ENCODE measurements at regions not wholly inside any gene's neighbourhood (a gene's known extent, or its start where the extent isn't known, plus 50 kb on each side); places are given as distances from the start of the nearest gene placed in this dataset.
A peak's percentile ranks its signal among the peaks of the same experiment; 100 is the strongest.

DNA sequence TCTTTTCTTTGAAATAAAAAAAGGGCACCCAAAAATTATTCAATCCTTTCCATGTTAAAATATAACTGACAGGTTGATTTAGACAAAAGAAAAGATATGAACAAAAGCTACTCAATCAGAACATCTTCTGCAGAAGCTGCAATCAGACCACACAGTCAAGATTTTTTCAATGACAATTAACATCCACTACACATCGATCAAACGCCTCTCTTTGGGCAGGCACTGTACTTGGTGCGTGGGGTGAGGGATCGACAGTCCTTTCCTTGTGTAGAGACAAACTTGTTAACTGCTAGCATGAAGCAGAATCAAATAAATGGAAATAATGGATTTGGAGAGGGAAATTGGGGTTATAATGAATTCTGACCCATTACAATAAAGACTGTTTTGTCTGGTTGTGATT is 71.2 kb upstream of the SESN3 start:
- DNase-seq = no peak

GRCh38 chr11:95301474-95301873 is 70.5 kb upstream of the SESN3 start:
- no peak for DNase-seq

DNA sequence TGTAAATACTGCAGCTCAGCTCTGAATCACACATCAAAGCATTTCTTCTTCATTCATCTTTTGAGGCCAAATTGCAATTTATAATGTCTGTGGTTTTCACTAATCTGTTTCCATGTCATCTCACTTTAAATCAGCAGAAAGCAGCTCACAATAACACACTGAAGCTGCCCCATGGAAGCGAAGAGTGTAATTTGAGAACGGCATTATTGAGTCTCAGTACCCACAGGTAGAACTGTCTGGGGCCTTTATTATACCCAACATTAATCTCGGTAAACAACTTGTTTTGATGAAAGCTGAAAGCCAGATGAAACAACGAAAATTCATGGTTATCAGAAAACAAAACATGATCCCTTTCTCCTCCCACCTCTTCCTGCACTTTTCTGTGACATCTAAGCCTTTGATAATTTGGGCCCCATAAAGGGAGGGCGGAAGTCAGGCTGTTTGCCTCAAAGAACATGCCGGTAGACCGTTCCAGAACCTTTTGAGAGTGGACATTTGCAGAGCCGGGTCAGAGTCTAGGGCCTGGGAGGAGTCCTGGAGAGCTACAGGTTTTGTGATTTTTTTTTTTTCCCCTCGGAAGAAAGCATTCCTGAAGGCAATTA is 68.2 kb upstream of the SESN3 start:
- DNase-seq = no peak

- DNase-seq = no peak
Observed at GRCh38 chr11:95297680-95298452, 66.9 kb upstream of the SESN3 start.

DNA sequence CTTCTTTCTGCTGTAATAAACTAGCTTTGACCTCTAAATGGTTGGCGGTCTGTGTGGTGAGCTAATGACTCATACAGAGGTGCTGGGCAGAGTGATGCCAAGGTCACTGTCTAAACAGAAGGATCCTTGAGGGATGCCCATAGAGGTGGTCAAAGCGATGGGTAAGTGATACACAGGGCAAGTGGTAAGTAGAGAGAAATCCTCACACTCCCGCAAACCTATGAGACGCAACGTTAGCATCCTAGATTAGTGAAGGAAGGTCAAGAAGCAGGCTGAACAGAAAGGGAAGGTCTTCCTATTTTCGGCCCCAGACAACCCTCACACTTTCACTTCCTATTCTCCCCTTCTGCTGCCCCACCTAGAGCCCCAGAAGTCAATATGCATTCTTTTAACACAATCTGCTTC is 65.6 kb upstream of the SESN3 start:
- DNase-seq = no peak

- DNase-seq = no peak
Observed at GRCh38 chr11:95296165-95296564, 65.2 kb upstream of the SESN3 start.

DNA sequence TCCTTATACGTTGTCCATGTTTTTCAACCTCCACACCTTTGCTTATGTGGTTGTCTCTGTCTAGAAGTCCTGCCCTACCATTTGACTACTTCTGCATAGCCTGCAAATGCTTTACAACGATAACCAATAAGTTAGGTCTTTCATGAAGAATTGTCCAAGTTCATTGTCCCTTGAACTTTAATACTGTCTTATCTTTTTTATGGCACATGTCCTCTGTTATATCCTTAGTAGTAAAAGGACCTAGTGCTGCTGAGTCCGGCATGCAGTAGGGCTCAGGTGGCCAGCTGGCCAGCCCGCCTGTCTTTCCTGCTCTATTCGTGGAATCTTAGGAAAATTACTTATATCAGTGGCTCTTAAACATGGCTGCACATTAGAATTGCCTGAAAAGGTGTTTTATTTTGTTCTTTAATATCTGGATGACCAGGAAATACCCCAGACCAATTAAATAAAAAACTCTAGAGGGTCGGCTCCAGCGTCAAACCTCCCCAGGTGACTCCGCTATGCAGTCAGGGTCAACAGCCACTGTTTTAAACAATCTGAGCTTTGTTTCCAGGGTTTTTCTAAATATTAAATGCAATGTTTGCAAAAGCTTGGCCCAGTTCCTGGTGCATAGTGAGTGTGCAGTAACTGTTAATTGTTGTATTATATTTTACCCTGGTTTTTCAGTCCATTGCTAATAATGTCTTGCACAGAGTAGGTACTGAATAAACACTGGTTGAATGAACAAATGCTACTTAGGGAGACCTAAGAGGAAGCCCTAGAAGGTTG is 64.6 kb upstream of the SESN3 start:
- no peak for DNase-seq

GRCh38 chr11:95294701-95295100 is 63.7 kb upstream of the SESN3 start:
- DNase-seq = no peak

GRCh38 chr11:95293116-95293515 is 62.1 kb upstream of the SESN3 start:
- no peak for DNase-seq

DNA sequence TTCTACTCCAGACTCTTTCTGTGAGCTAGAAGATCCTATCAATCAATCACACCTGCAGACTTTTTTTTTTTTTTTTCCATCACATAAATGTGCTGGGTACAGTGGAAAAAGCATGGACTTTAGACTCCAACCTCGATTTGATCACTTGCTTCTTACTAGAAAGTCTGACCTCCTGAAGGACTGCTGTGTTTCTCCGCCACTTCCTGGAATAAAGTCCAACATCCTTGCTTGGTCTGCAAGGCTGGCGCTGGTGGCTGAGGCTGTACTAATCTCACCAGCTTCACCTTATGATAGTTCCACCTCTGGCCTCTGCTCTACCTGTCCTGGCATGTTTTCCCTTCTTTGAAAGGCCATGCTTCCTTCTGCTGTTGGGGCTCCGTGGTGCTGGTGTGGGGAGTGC is 60.9 kb upstream of the SESN3 start:
- no peak for DNase-seq

GRCh38 chr11:95289378-95290101 is 58.5 kb upstream of the SESN3 start:
- DNase-seq = no peak

DNA sequence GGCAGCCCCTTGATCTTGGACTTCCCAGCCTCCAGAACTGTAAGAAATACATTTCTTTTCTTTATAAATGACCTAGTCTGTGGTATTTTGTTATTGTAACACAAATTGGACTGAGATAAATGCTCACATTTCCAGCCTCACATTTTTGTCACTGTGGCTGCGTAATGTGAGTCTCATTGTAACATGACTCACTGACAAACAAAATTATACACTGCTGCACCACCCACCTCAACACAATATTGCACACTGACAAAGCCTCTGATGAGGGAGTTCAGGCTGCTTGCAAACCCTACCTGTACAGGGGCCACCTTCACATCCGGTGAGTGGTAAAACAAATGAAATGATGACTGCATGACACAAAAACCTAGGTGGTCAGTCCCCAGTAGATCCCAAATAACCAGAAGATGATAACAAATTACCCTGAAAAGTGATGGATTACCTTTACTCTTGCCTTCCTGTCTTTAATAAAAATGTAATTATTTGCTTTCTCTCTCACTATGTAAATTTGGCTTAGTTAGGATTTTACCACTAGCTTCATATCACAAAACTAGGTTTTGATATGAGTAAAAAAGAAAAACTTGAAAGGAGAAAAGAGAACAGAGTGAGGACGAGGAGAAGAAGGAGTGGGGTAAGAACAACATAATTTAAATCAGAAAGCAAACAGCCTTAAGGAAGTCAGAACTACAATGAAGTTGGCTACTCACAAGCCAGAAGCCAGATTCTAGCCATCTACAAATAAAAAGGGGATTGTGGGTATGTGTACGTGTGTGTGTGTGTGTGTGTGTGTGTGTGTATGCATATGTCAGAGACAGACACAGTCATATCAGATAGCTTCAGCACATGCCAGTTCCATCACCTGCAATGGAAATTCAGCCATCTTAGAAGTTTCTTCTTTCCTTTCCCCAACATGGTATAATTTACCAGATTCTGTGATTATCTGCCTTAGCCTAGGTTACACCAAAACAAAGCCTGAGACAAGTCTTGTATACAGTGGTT is 53.4 kb upstream of the SESN3 start:
- DNase-seq = no peak

DNA sequence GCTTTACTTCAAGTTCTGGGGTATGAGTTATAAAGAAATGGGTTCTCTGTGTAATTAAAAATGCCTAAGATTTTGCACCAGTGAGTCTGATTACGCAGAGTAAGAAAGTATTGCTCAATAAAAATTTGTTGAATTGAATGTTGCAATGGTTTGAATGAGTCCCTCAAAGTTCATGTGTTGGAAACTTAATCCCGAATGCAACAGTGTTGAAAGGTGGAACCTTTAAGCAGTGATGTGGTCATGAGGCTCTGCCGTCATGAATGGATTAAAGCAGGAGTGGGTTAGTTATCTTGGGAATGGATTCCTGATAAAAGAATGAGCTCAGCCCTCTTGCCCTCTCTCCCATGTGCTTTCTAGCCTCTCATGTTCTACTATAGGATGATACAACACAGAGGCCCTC is 52.6 kb upstream of the SESN3 start:
- DNase-seq = no peak

GRCh38 chr11:95283146-95283545 is 52.1 kb upstream of the SESN3 start:
- DNase-seq = no peak

GRCh38 chr11:95282291-95282751 is 51.3 kb upstream of the SESN3 start:
- DNase-seq = peak; percentile 31

All from tongue (tissue), 1 donor.